ENCODE measurements at regions not wholly inside any gene's neighbourhood (a gene's known extent, or its start where the extent isn't known, plus 50 kb on each side); places are given as distances from the start of the nearest gene placed in this dataset.

- DNase-seq (ENCODE audit: low spot score): peak; percentile 53
Measured at GRCh38 chr5:16013334-16014065, 166.1 kb downstream of the MARCHF11 start.

GRCh38 chr5:16009256-16009655 is 170.3 kb downstream of the MARCHF11 start:
- no peak for DNase-seq (ENCODE audit: low spot score)

GRCh38 chr5:16007750-16008415 is 171.7 kb downstream of the MARCHF11 start:
- no peak for DNase-seq (ENCODE audit: low spot score)

GRCh38 chr5:16005225-16005624 is 174.4 kb downstream of the MARCHF11 start:
- DNase-seq (ENCODE audit: low spot score): peak; percentile 40

GRCh38 chr5:16000056-16000455 is 179.5 kb downstream of the MARCHF11 start:
- no peak for DNase-seq (ENCODE audit: low spot score)

- DNase-seq (ENCODE audit: low spot score): peak; percentile 56
Measured at GRCh38 chr5:15995341-15996052, 184.1 kb downstream of the MARCHF11 start.

GRCh38 chr5:15993919-15994318 is 185.7 kb downstream of the MARCHF11 start:
- peak; percentile 20 for DNase-seq (ENCODE audit: low spot score)

GRCh38 chr5:15993334-15993733 is 186.3 kb downstream of the MARCHF11 start:
- DNase-seq (ENCODE audit: low spot score): peak; percentile 87

- peak; percentile 96 for DNase-seq (ENCODE audit: low spot score)
Measured at GRCh38 chr5:15992918-15993317, 186.7 kb downstream of the MARCHF11 start.

GRCh38 chr5:15991586-15991985 is 188.0 kb downstream of the MARCHF11 start:
- no peak for DNase-seq (ENCODE audit: low spot score)
